Prostate gland (tissue), 2 donors: ENCODE measurements at regions not wholly inside any gene's neighbourhood (a gene's known extent, or its start where the extent isn't known, plus 50 kb on each side); places are given as distances from the start of the nearest gene placed in this dataset.

Experiments used
- CTCF ChIP-seq, 4 experiments: fragments of 200-600 bp in 2 of 4; fragments of 450-650 bp in 2 of 4; sonication (generic) in 2 of 4; IDR thresholded peaks; 1 replicate in 3 of 4; 2 replicates in 1 of 4; pipeline ENCODE4 v1.5.1; 2016 to 2019; ENCODE audit warnings: antibody characterized with exemption in 4 of 4, mild to moderate bottlenecking in 2 of 4, moderate library complexity in 2 of 4
- POLR2A ChIP-seq: fragments of 450-650 bp; IDR thresholded peaks from one replicate; pipeline ENCODE4 v1.6.1; 2016; ENCODE audit warnings: antibody characterized with exemption, mild to moderate bottlenecking

- TF ChIP-seq CTCF (IDR thresholded peaks at IDR 0.05) (no peak), POLR2A (no peak)
Observed at GRCh38 chr13:105990256-105990958, 545.1 kb downstream of the EFNB2 start.
